ENCODE measurements at regions not wholly inside any gene's neighbourhood (a gene's known extent, or its start where the extent isn't known, plus 50 kb on each side); places are given as distances from the start of the nearest gene placed in this dataset.

- DNase-seq, result no peak
- in situ Hi-C loops (cut with MboI; ENCODE audit: low pct_unique_long_range_greater_than_20kb, low sequenced_read_pairs), result no loop called here
Observed at GRCh38 chr1:55589671-55590297, 374.6 kb upstream of the USP24 start.

GRCh38 chr1:55588309-55588708 is 373.1 kb upstream of the USP24 start:
- DNase-seq, result no peak
- in situ Hi-C loops (cut with MboI; ENCODE audit: low pct_unique_long_range_greater_than_20kb, low sequenced_read_pairs), result no loop called here

- DNase-seq, result no peak
- in situ Hi-C loops (cut with MboI; ENCODE audit: low pct_unique_long_range_greater_than_20kb, low sequenced_read_pairs), result no loop called here
Observed at GRCh38 chr1:55586771-55587170, 371.6 kb upstream of the USP24 start.

- no peak for DNase-seq
- in situ Hi-C loops (cut with MboI; ENCODE audit: low pct_unique_long_range_greater_than_20kb, low sequenced_read_pairs), result no loop called here
Observed at GRCh38 chr1:55585402-55585792, 370.2 kb upstream of the USP24 start.

GRCh38 chr1:55584526-55585401 is 369.6 kb upstream of the USP24 start:
- in situ Hi-C loops (cut with MboI; ENCODE audit: low pct_unique_long_range_greater_than_20kb, low sequenced_read_pairs), result no loop called here
- DNase-seq, result no peak

- in situ Hi-C loops (cut with MboI; ENCODE audit: low pct_unique_long_range_greater_than_20kb, low sequenced_read_pairs), result no loop called here
- DNase-seq, result no peak
Observed at GRCh38 chr1:55582084-55582483, 366.9 kb upstream of the USP24 start.

GRCh38 chr1:55580845-55581332 is 365.7 kb upstream of the USP24 start:
- in situ Hi-C loops (cut with MboI; ENCODE audit: low pct_unique_long_range_greater_than_20kb, low sequenced_read_pairs), result no loop called here

GRCh38 chr1:55579332-55580001 is 364.3 kb upstream of the USP24 start:
- in situ Hi-C loops (cut with MboI; ENCODE audit: low pct_unique_long_range_greater_than_20kb, low sequenced_read_pairs), result no loop called here
- no peak for DNase-seq

More at GRCh38 chr1:55580845-55581332, 365.7 kb upstream of the USP24 start:
- DNase-seq, result no peak

- no peak for DNase-seq
- in situ Hi-C loops (cut with MboI; ENCODE audit: low pct_unique_long_range_greater_than_20kb, low sequenced_read_pairs), result no loop called here
Observed at GRCh38 chr1:55578646-55579045, 363.5 kb upstream of the USP24 start.

GRCh38 chr1:55575571-55576279 is 360.6 kb upstream of the USP24 start:
- DNase-seq, result no peak
- in situ Hi-C loops (cut with MboI; ENCODE audit: low pct_unique_long_range_greater_than_20kb, low sequenced_read_pairs), result no loop called here

GRCh38 chr1:55574691-55575225 is 359.6 kb upstream of the USP24 start:
- in situ Hi-C loops (cut with MboI; ENCODE audit: low pct_unique_long_range_greater_than_20kb, low sequenced_read_pairs), result no loop called here
- no peak for DNase-seq

GRCh38 chr1:55572878-55573734 is 357.9 kb upstream of the USP24 start:
- no peak for DNase-seq
- in situ Hi-C loops (cut with MboI; ENCODE audit: low pct_unique_long_range_greater_than_20kb, low sequenced_read_pairs), result no loop called here

- DNase-seq, result no peak
- in situ Hi-C loops (cut with MboI; ENCODE audit: low pct_unique_long_range_greater_than_20kb, low sequenced_read_pairs), result no loop called here
Observed at GRCh38 chr1:55571767-55572166, 356.6 kb upstream of the USP24 start.

GRCh38 chr1:55569417-55569816 is 354.3 kb upstream of the USP24 start:
- in situ Hi-C loops (cut with MboI; ENCODE audit: low pct_unique_long_range_greater_than_20kb, low sequenced_read_pairs), result no loop called here
- DNase-seq, result no peak

- in situ Hi-C loops (cut with MboI; ENCODE audit: low pct_unique_long_range_greater_than_20kb, low sequenced_read_pairs), result no loop called here
- DNase-seq, result no peak
Observed at GRCh38 chr1:55568732-55569131, 353.6 kb upstream of the USP24 start.

GRCh38 chr1:55560266-55560665 is 345.1 kb upstream of the USP24 start:
- in situ Hi-C loops (cut with MboI; ENCODE audit: low pct_unique_long_range_greater_than_20kb, low sequenced_read_pairs), result no loop called here
- DNase-seq, result no peak

GRCh38 chr1:55559842-55560241 is 344.7 kb upstream of the USP24 start:
- in situ Hi-C loops (cut with MboI; ENCODE audit: low pct_unique_long_range_greater_than_20kb, low sequenced_read_pairs), result no loop called here
- DNase-seq, result no peak

GRCh38 chr1:55559161-55559611 is 344.0 kb upstream of the USP24 start:
- no peak for DNase-seq
- in situ Hi-C loops (cut with MboI; ENCODE audit: low pct_unique_long_range_greater_than_20kb, low sequenced_read_pairs), result no loop called here
